DOHH2 (cell line): ENCODE measurements at regions not wholly inside any gene's neighbourhood (a gene's known extent, or its start where the extent isn't known, plus 50 kb on each side); places are given as distances from the start of the nearest gene placed in this dataset.

Experiments used
- H3F3A ChIP-seq: fragments of 200-600 bp; sonication (generic), shearing (Covaris generic); 2 replicates; pipeline ENCODE4 v1.6.0; 2016; ENCODE audit warnings: antibody characterized with exemption, mild to moderate bottlenecking; ENCODE audit not compliant: control insufficient read depth, insufficient read depth
- H3K27ac ChIP-seq: fragments of 200-600 bp; sonication (generic); 2 replicates; pipeline ENCODE4 v1.5.1; 2014; ENCODE audit warnings: low read depth, mild to moderate bottlenecking, low read length, moderate library complexity
- H3K27me3 ChIP-seq: fragments of 200-600 bp; sonication (generic); 2 replicates; pipeline ENCODE4 v1.6.1; 2014; ENCODE audit warnings: mild to moderate bottlenecking, low read length, mixed read lengths; ENCODE audit not compliant: control insufficient read depth
- H3K36me3 ChIP-seq: fragments of 200-600 bp; sonication (generic); 2 replicates; pipeline ENCODE4 v1.6.1; 2014; ENCODE audit warnings: mild to moderate bottlenecking, low read length, moderate library complexity, mixed read lengths; ENCODE audit not compliant: control insufficient read depth
- H3K4me1 ChIP-seq: fragments of 200-600 bp; sonication (generic); 2 replicates; pipeline ENCODE4 v1.6.1; 2014; ENCODE audit warnings: mild to moderate bottlenecking, low read length, mixed read lengths; ENCODE audit not compliant: control insufficient read depth
- H3K4me2 ChIP-seq: fragments of 200-600 bp; sonication (generic); 2 replicates; pipeline ENCODE4 v1.6.0; 2014; ENCODE audit warnings: mild to moderate bottlenecking, low read length, moderate library complexity
- H3K4me3 ChIP-seq: fragments of 200-600 bp; sonication (generic); 2 replicates; pipeline ENCODE4 v1.5.1; 2014; ENCODE audit warnings: mild to moderate bottlenecking, low read length, mixed read lengths
- H3K79me2 ChIP-seq: fragments of 200-600 bp; sonication (generic); 2 replicates; pipeline ENCODE4 v1.6.1; 2014; ENCODE audit warnings: mild to moderate bottlenecking, low read length, mixed read lengths; ENCODE audit not compliant: control insufficient read depth
- H3K9me2 ChIP-seq: fragments of 200-600 bp; sonication (generic); replicated peaks from 2 replicates; pipeline ENCODE4 v1.6.1; 2014; ENCODE audit warnings: mild to moderate bottlenecking, low read length, mixed read lengths; ENCODE audit not compliant: control insufficient read depth
- H3K9me3 ChIP-seq: fragments of 200-600 bp; sonication (generic); 2 replicates; pipeline ENCODE4 v1.6.1; 2014; ENCODE audit warnings: antibody characterized with exemption, low read length, mixed read lengths; ENCODE audit not compliant: control insufficient read depth, insufficient read depth
- H4K20me1 ChIP-seq: fragments of 200-600 bp; sonication (generic); 2 replicates; pipeline ENCODE4 v1.6.0; 2014; ENCODE audit warnings: low read depth, mild to moderate bottlenecking, antibody characterized with exemption, low read length, moderate library complexity; ENCODE audit not compliant: control insufficient read depth, insufficient read depth
- EZH2phosphoT487 ChIP-seq: fragments of 200-600 bp; sonication (generic); IDR thresholded peaks from 2 replicates; pipeline ENCODE4 v1.6.1; 2017; ENCODE audit warnings: borderline replicate concordance, mild to moderate bottlenecking, antibody characterized with exemption, low read length, moderate library complexity, mixed read lengths
- TF ChIP-seq, protein P1 (sequence below): fragments of 200-600 bp; sonication (generic); IDR thresholded peaks from one replicate; pipeline ENCODE4 v1.5.1; 2014; ENCODE audit warnings: antibody characterized with exemption, mild to moderate bottlenecking, low read depth, low read length; ENCODE audit not compliant: poor library complexity, severe bottlenecking

DNA sequence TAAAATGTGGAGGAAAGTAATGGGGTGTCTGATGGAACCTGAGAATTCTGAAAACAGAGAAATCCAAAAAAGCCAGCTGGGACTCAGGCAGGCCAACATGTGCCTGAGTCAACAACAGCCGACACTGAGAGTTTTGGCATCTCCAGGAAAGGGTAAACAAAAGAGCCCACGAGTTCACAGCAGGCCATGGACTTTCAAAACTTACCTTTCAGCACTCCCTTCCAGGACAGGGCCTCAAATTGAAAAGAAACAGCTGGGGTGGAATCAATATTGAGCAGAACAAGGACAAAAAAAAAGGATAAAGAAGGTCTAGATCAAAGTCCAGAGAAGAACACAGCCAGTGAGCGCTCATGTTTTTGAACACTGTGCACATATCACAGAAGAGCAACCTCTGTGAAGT is 735.4 kb upstream of the GRM7 start:
- no peaks in the 10 kb centered on the region for H3K79me2 ChIP-seq
- H3K4me1 ChIP-seq, result no peaks in the 10 kb centered on the region
- H3K4me3 ChIP-seq, result no peak overlapping the region
- H3K36me3 ChIP-seq, result no peaks in the 10 kb centered on the region
- no peaks in the 10 kb centered on the region for H3F3A ChIP-seq
- H3K27me3 ChIP-seq, result no peaks in the 10 kb centered on the region
- no peaks in the 10 kb centered on the region for H4K20me1 ChIP-seq
- no peaks in the 10 kb centered on the region for H3K9me2 ChIP-seq
- H3K4me2 ChIP-seq, result no peak overlapping the region
- no peaks in the 10 kb centered on the region for H3K9me3 ChIP-seq
- no peak overlapping the region for H3K27ac ChIP-seq
- TF ChIP-seq, protein P1, sequence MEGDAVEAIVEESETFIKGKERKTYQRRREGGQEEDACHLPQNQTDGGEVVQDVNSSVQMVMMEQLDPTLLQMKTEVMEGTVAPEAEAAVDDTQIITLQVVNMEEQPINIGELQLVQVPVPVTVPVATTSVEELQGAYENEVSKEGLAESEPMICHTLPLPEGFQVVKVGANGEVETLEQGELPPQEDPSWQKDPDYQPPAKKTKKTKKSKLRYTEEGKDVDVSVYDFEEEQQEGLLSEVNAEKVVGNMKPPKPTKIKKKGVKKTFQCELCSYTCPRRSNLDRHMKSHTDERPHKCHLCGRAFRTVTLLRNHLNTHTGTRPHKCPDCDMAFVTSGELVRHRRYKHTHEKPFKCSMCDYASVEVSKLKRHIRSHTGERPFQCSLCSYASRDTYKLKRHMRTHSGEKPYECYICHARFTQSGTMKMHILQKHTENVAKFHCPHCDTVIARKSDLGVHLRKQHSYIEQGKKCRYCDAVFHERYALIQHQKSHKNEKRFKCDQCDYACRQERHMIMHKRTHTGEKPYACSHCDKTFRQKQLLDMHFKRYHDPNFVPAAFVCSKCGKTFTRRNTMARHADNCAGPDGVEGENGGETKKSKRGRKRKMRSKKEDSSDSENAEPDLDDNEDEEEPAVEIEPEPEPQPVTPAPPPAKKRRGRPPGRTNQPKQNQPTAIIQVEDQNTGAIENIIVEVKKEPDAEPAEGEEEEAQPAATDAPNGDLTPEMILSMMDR, result no peak
- no peak for TF ChIP-seq EZH2phosphoT487

DNA sequence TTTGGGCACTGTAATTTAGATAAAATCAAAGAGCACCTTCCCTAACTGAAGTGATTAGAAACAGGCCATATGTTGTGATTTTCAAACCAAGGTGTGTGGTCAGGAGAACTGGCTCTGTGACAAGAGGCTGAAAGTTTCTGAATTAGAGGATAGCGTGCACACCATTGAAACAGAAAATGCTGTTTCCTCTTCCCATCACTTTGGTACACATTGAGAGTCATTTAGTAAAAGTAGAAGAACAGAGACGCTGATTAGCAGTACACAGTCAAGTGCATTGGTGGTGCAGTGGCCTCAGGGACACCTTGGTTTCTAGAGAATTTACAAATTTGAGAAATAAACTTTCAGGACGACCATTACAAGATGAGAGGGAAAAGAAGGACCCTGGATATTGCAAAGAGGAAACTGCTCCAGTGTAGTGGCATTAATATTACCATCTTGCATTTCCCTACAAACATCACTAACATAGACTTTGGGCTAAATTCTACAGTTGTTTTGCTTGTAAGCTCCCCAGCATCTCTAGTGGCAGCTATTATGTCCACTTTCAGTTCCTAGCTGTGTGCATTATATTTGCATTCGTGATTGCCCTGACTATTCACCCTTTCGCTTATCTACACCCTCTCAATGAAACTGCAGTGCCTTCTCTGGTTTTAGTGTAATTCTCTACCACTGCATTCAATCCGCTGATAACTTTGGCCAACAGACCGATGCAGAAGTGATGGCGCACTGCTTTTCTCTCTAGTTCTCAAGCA is 728.1 kb upstream of the GRM7 start:
- H3K79me2 ChIP-seq, result no peaks in the 10 kb centered on the region
- H3K4me1 ChIP-seq, result no peaks in the 10 kb centered on the region
- no peaks in the 10 kb centered on the region for H3K9me2 ChIP-seq
- H3K9me3 ChIP-seq, result no peaks in the 10 kb centered on the region
- H3K36me3 ChIP-seq, result no peaks in the 10 kb centered on the region
- H3F3A ChIP-seq, result no peaks in the 10 kb centered on the region
- H3K4me2 ChIP-seq, result no peak overlapping the region
- no peak overlapping the region for H3K4me3 ChIP-seq
- TF ChIP-seq, protein P1, result no peak
- TF ChIP-seq EZH2phosphoT487, result no peak
- H3K27me3 ChIP-seq, result no peaks in the 10 kb centered on the region
- no peaks in the 10 kb centered on the region for H4K20me1 ChIP-seq
- no peak overlapping the region for H3K27ac ChIP-seq

DNA sequence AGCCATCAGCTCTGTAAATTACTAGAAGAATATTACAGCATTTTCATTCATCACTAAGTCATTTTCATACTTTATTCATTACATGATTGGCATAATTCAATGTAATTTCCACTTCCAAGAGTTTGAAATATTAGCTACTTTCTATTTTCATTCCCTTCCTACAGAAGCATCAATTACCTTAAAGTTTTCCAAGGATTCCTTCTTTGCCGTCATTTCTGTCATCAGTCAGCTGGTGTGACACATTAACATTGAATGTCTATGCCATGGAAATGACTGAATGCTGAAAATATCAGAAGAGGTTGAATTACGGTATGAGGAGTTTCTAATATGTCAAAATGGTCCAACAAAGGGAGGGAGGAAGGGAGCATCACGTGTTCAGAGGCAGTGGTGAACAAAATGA is 718.2 kb upstream of the GRM7 start:
- H3K79me2 ChIP-seq, result no peaks in the 10 kb centered on the region
- H3K4me1 ChIP-seq, result no peaks in the 10 kb centered on the region
- no peaks in the 10 kb centered on the region for H3K9me2 ChIP-seq
- H3K27me3 ChIP-seq, result no peaks in the 10 kb centered on the region
- no peaks in the 10 kb centered on the region for H3K9me3 ChIP-seq
- no peak overlapping the region for H3K27ac ChIP-seq
- no peaks in the 10 kb centered on the region for H4K20me1 ChIP-seq
- H3K4me2 ChIP-seq, result no peak overlapping the region
- no peak overlapping the region for H3K4me3 ChIP-seq
- H3K36me3 ChIP-seq, result no peaks in the 10 kb centered on the region
- H3F3A ChIP-seq, result no peaks in the 10 kb centered on the region
- TF ChIP-seq EZH2phosphoT487, result no peak
- TF ChIP-seq, protein P1, result no peak
